GM10266 (cell line): ENCODE measurements at regions not wholly inside any gene's neighbourhood (a gene's known extent, or its start where the extent isn't known, plus 50 kb on each side); places are given as distances from the start of the nearest gene placed in this dataset.

ENCODE experiments used
- DNase-seq: peaks from one replicate; pipeline ENCODE4 v3.0.0; 2012; ENCODE audit errors: extremely low spot score
- CTCF ChIP-seq: IDR thresholded peaks from 2 replicates; pipeline ENCODE4 v1.5.1; 2012; ENCODE audit warnings: mild to moderate bottlenecking, low read depth; ENCODE audit not compliant: control insufficient read depth, insufficient read depth; ENCODE audit errors: missing control alignments

GRCh38 chr19:27894906-27895754 lies 1317.8 kb downstream of the UQCRFS1 start:
- no peak for DNase-seq

GRCh38 chr19:27892500-27892899 lies 1320.5 kb downstream of the UQCRFS1 start:
- DNase-seq, result no peak

More at GRCh38 chr19:27894906-27895754, 1317.8 kb downstream of the UQCRFS1 start:
- no peak for TF ChIP-seq CTCF

GRCh38 chr19:27891411-27891810 lies 1321.5 kb downstream of the UQCRFS1 start:
- TF ChIP-seq CTCF, result no peak
- DNase-seq, result no peak

More at GRCh38 chr19:27892500-27892899, 1320.5 kb downstream of the UQCRFS1 start:
- TF ChIP-seq CTCF, result no peak

GRCh38 chr19:27890696-27891095 lies 1322.3 kb downstream of the UQCRFS1 start:
- DNase-seq, result no peak
- no peak for TF ChIP-seq CTCF

- TF ChIP-seq CTCF, result no peak
These were observed 1322.7 kb downstream of the UQCRFS1 start for GRCh38 chr19:27890206-27890605.

GRCh38 chr19:27889156-27889555 lies 1323.8 kb downstream of the UQCRFS1 start:
- DNase-seq, result no peak
- no peak for TF ChIP-seq CTCF

More at GRCh38 chr19:27890206-27890605, 1322.7 kb downstream of the UQCRFS1 start:
- no peak for DNase-seq

- TF ChIP-seq CTCF, result no peak
- DNase-seq, result no peak
These were observed 1325.0 kb downstream of the UQCRFS1 start for GRCh38 chr19:27887946-27888345.
